ENCODE measurements at regions not wholly inside any gene's neighbourhood (a gene's known extent, or its start where the extent isn't known, plus 50 kb on each side); places are given as distances from the start of the nearest gene placed in this dataset.
"Not testable (repeated sequence)": the region's sequence is repeated elsewhere in the genome, so short reads cannot be mapped to it uniquely, and the experiment has no call there.

DNA sequence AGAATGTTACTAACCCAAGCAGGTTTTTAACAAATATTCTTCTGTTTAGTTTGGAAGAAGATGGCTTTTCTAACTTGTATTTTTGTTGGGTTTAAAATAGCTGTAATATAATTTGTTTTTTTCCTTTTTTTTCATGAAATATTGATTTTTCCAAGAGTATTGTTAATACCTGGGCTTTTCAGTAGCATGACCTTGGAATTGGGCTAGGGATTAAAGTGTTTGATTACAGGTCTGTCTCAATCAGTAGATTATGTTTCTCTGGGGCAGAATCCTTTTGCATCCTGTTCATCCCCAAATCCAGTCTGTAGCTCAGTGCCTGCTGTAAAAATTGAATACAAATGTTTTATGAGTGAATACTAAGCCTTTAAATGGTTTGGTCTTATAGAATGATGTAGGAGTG lies 479.8 kb downstream of the RAPGEF2 start:
- H3K27me3 ChIP-seq, result no peaks in the 10 kb centered on the region
- DNase-seq, result no peak
- H3K4me3 ChIP-seq, result no peak overlapping the region
- H3K4me1 ChIP-seq, result no peaks in the 10 kb centered on the region
- TF ChIP-seq CTCF (IDR thresholded peaks at IDR 0.05), result no peak
- no peak for ATAC-seq
- H3K27ac ChIP-seq, result no peak overlapping the region
- peaks cover 0 to 31% (median 6%) of the 10 kb centered on the region in 11 donors for H3K9me3 ChIP-seq
- intact Hi-C loops (cut with DNase I), result no loop called here
- no peaks in the 10 kb centered on the region for H3K36me3 ChIP-seq

DNA sequence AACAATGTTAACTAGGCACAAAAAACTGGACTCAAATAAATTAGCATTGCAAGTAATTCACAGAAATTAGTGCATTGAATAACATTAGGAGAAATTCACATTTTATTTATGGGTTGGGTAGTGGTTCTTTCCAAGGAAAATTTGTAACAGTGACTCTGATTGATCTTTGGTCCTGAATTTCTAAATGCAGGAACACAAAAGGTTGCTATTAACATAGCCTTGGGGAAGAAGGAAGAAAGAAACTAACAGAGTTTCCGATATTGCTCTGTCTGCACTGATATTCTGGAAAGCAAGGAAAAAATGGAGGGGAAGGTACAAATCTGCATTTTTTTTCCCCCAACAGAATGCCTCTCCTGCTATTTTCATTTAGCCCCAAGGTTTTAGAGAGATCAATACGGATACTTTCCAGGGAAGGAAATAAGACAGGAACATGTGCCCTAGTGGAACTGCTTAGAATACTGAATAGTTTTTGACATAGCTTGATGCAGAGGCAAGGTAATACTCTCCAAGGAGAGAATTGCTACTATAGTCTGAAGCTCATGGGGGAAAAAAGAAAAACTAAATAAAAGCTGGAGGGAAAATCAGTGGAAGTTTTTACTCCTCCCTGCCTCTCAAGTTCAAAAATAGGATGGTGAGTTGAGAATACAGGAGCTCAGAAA lies 490.1 kb downstream of the RAPGEF2 start:
- ATAC-seq, result no peak
- Histone ChIP-seq H3K36me3 (no peaks in the 10 kb centered on the region), H3K9me3 (peaks cover 0 to 1% (median 0%) of the 10 kb centered on the region in 11 donors)

DNA sequence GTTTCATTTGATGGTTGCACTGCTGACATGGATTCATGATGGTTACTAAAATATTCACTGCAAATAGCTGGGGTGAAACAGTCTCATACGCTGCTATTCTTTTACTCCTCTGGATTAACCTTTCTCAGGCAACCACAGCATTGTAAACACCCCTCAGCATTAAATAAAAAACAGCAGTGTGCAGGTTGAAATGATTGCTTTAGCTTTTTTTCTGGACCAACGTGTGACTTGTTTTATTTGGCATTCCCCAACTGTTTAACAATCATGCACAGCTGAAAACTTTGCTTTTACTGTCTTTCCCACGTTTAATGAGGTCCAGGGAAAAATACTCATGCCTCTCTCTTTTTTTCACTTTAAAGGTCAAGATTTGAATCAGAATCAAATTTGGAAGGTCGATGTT lies 490.8 kb downstream of the RAPGEF2 start:
- Histone ChIP-seq H3K9me3 (no peaks in the 10 kb centered on the region), H3K27ac (no peak overlapping the region), H3K4me1 (no peaks in the 10 kb centered on the region), H3K36me3 (no peaks in the 10 kb centered on the region), H3K4me3 (no peak overlapping the region), H3K27me3 (peaks cover 0 to 3% (median 0%) of the 10 kb centered on the region in 7 donors)
- DNase-seq (no peak), ATAC-seq (no peak)
- no peak for TF ChIP-seq CTCF (IDR thresholded peaks at IDR 0.05)
- WGBS, 2 donors, result 40 to 51% methylated on average over 4 of the region's 4 CpGs
- intact Hi-C loops (cut with DNase I), result no loop called here

More for the DNA sequence above, 490.1 kb downstream of the RAPGEF2 start:
- intact Hi-C loops (cut with DNase I), result no loop called here
- no peak for TF ChIP-seq CTCF (IDR thresholded peaks at IDR 0.05)
- Histone ChIP-seq H3K27me3 (peaks cover 0 to 3% (median 0%) of the 10 kb centered on the region in 7 donors), H3K4me1 (no peaks in the 10 kb centered on the region), H3K27ac (no peak overlapping the region), H3K4me3 (no peak overlapping the region)
- DNase-seq, result no peak
- WGBS, 2 donors, result 61 to 65% methylated on average over 2 of the region's 2 CpGs

- no peak for TF ChIP-seq CTCF (IDR thresholded peaks at IDR 0.05)
- intact Hi-C loops (cut with DNase I), result no loop called here
- H3K36me3 ChIP-seq, result no peaks in the 10 kb centered on the region
- ATAC-seq, result no peak
- peaks cover 0 to 3% (median 0%) of the 10 kb centered on the region in 7 donors for H3K27me3 ChIP-seq
- H3K27ac ChIP-seq, result no peak overlapping the region
- no peaks in the 10 kb centered on the region for H3K9me3 ChIP-seq
- H3K4me1 ChIP-seq, result no peaks in the 10 kb centered on the region
- DNase-seq, result no peak
- no peak overlapping the region for H3K4me3 ChIP-seq
- WGBS, 2 donors, result 65 to 97% methylated on average over 2 of the region's 2 CpGs
These were observed 491.7 kb downstream of the RAPGEF2 start for GRCh38 chr4:159594576-159594975.

DNA sequence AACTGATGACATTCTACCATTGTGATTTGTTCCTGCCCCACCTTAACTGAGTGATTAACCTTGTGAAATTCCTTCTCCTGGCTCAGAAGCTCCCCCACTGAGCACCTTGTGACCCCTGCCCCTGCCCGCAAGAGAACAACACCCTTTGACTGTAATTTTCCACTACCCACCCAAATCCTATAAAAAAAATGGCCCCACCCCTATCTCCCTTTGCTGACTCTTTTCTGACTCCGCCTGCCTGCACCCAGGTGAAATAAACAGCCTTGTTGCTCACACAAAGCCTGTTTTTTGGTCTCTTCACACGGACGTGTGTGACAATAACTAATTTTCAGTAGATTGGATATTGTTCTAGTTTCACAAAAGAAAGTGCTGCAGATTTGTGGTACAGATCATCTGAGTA lies 492.2 kb downstream of the RAPGEF2 start:
- H3K27ac ChIP-seq; H3K36me3 ChIP-seq; DNase-seq; H3K4me3 ChIP-seq; H3K9me3 ChIP-seq; H3K4me1 ChIP-seq; H3K27me3 ChIP-seq; ATAC-seq; intact Hi-C loops (cut with DNase I): not testable (repeated sequence)
- WGBS, 2 donors, result 63 to 86% methylated on average over 4 of the region's 4 CpGs
